ENCODE measurements at regions not wholly inside any gene's neighbourhood (a gene's known extent, or its start where the extent isn't known, plus 50 kb on each side); places are given as distances from the start of the nearest gene placed in this dataset.

DNA sequence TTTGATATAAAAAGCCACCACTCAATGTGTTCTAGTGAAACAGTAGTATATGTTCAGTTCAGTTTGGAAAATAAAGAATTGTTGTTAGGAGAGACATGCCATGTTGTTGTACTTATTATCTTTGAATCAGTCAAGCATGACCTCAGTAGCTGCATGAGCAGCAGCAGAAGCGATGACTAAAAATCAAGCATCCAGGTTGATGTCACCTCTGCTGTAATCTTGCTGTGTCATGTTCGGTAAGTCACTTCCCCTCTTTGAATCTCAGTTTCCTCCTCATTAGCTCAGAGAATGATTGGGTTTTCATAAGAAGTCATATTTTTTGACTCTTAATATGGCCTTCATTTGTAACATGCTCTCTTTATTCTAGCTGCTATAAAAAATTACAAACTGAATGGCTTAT lies 428.4 kb upstream of the B3GALT2 start:
- peak; percentile 12 for DNase-seq

DNA sequence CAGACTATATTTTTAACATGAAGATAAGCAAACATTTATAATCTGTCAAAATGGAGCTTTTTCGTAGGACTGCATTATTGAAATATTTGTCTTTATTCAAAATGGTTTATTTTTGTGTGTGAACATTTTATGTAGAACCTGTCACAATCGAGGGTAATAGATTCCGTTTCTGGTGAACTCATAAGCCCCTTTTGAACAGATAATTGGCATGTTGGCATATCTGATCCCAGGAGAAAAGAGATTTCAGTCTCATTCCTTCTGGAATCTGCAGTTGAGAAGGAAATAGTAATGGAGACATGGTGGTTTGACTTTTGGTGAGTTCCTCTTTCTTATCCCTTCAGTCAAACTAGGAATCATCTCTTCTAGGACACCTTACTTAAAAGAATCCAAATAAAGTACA lies 427.9 kb upstream of the B3GALT2 start:
- DNase-seq: no peak

DNA sequence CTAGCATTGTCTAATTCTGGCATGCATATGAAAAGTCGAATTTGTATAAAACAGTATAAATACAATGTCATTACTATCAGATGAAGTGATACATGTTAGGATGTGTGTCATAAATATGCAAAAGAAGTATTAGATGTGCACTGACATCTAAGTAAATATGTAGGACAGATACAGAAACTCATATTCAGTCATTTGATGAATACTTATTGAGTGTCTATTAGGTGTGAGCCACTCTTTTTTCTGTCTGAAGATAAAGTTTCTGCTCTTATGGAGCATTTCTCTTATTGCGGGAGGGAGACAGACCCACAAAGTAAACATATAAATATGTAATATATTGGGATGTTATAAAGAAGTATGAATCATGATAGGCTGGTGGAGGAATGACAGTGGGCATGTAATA lies 426.6 kb upstream of the B3GALT2 start:
- no peak for DNase-seq

DNA sequence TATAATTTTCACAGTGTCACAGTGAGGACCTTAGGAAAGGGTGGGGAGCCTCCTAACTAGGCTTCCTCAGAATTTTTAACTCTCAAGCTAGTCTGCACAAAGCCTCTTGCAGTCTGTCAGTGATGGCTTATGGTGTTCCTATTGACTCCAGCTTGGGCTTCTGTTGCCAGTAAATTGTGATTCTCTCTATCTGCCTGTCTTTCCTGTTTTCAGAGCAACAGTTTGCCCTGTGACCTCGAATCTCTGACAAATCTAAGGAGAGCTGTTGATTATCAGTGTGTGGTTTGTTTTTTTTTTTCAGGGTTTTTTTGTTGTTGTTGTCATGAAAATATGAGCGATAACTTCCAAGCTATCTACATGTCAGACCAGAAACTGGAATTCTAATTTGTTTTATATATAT lies 423.2 kb upstream of the B3GALT2 start:
- DNase-seq: no peak

DNA sequence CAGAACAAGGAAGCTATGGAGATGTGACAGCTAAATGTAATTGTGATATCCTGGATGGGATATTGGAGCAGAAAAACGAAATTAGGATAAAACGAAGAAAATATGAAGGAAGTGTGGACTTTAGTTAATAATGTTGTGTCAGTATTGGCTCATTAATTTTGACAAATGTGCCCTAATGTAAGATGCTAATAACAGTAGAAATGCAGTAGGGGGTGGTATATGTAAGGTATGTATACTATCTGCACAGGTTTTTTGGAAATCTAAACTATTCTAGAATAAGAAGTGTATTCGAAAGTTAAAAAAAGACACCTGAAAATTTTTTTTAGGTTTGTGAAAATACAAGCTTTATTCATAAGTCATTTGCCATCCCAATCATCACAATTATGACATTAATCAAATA lies 421.4 kb upstream of the B3GALT2 start:
- DNase-seq: no peak

DNA sequence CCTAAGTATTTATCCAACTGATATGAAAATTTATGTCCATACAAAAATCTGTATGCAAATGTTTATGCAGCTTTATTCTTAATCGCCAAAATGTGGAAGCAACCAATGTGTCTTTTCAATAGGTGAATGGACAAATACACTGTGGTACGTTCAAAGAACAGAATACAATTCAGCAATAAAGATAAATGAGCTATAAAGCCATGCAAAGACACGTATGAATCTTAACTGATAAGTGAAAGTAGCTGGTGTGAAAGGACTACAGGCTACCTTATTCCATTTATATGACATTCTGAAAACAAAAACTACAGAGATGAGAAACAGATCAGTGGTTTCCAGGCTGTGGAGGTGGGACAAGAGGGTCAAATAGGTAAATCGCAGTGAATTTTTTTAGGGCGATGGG lies 419.6 kb upstream of the B3GALT2 start:
- DNase-seq: no peak

DNA sequence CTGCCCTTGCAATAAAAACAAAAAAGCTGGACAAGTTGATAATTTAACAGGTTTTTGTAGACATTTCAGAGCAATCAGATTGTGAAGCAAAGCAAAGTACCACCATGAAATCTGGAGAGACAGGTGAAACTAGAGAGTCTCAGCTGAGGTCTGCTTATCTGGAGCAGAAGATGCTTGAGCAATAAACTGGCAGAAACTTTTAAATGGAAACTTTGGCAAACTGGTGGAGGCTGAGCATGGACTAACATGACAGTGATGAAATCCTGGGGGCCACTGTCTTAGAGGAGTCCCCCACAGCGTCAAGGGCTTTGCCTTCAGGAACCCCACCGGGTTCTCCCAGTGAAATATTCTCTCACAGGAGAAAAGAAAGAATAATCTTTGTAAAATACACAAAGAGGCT lies 416.3 kb upstream of the B3GALT2 start:
- no peak for DNase-seq

DNA sequence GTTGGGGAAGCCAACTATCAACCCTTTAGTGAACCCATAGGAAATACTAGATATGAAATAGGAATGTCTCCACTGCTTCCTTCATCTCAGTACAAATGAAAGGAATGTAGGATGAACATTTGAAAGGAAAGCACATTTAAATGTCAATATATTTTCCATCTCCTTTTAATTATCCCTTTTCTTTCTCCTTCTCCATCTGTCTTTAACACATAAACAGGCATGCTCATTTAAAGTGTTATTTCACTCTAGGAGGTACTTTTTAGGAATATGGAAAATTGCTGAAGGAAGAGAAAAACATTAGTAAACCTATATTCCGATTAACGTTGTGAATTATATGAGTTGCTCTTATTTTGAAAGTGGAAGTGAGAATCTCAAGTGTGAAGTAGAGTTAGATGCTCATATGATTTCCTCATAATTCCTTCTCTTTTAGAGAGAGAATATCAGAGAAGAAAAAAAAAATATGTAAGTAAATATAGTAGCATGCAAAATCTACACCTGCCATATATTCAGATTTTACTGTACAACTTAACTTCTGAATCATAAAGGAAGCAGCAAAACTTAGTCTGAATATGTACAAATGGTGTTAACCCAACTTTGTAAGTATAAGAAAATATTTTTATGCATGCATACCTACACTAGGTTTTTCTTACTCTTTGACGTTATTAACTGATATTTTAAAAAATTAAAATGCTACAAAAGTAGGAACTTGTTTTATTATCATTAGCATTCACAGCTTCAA lies 406.9 kb upstream of the B3GALT2 start:
- DNase-seq: no peak

DNA sequence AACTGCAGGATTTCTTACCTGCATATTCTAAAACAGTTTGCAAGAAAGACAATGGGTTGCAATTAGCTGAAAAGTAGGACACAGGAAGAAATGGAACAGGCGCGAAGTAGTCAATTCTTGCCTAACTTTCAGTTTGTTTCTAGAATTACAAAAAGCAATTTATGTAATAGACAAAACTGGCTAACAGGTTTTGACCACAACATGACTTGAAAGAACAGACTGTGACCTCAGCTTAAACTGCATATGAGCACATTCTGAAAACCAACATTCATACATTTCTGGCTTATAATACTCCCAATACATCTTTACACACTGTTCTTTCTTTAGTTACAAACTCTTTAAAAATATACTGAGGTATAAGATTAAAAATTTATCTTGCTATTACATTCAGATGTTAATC lies 405.9 kb upstream of the B3GALT2 start:
- no peak for DNase-seq

DNA sequence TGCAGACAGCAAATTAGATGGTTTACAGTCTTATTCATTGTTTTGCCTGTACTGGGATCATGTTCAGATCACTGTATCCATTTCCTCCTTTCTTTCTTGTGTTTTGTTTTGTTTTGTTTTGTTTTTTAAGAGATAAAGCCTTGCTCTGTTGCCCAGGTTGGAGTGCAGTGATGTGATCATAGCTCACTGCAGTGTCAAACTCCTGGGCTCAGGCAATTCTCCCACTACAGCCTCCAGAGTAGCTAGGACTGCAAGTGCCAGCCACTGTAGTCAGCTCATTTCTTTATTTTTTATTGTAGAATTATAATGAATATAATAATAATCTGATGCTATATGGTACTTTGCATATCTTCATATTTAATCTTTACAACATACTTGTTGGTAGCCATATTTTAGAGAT lies 403.7 kb upstream of the B3GALT2 start:
- DNase-seq: no peak

DNA sequence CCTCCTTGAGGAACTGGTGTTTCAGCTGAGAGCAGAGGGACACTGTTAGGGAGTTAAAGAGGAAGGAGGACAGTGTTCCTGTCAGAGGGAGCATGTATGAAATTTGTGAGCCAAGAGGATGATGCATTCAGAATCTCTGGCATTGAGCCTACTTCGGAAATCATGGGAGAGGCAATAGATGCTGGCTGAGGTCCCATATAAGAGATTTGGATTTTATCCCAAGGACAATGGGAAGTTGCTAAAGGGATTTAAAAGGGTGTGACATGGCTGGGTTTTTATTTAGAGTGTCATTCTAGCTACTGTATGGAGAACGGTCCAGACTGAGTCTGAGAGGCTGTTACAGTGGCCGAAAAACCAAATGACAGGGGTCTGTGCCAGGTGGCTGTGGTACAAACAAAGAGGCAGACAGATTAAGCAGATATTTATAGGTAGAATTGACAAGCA lies 403.2 kb upstream of the B3GALT2 start:
- DNase-seq: peak; percentile 9

DNA sequence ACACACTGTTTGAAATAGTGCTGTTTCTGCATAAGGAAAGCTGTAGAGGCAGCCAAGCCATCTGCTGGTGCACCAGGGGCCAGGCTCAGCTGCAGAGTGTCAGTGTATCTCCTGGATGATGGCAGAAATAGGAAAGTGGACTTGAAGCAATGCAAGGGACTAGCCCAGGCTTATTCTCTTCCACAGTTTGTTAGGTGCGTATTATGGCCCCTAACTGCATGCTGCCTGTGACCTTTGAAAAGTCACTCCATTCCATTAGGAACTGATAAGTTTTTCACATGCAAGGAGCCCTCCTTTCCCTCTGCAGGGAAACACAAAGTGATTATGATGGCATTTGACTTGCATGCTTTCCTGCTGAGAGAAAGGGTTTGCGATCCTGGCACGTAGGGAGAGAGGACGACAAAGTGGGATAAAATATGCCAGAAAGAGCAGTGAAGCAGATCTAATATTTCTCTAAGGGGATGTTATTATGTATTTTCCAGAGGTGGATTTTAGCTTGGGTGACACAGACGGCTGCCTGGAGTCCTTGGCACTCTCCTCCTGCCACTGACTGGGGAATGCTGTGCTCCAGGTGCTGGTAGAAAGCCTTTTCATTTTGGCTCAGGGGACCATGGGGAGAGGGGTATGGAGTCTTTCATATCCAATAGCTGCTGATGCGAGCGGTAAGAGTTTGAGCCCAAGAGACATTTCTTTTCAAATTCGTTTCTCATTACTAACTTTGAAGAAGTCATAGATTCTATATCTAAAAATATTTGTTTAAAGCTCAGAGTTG lies 402.1 kb upstream of the B3GALT2 start:
- DNase-seq: peak; percentile 10

DNA sequence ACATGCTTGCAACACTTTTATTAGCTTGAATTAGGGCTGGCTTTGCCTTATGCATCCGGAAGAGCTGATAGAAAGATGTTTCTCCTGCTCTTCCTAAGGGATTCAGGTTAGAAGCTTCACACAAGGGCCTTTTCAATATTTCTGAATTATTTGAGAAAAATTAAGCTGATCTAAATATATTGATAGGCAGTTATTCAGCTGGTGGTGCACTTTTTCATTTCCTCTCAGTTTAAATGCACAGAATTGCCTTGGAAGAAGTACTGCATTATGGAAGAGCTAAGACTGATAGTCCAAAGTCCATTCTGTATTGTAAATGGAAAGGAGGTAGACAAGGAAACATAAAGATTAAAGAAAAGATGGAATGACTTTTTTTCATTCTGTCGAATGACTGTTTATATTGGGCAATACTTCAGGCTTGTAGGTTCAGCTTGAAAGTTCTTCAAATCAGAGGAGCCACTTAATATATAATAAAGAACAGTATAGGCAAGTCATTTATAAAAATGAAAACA lies 398.4 kb upstream of the B3GALT2 start:
- DNase-seq: no peak

DNA sequence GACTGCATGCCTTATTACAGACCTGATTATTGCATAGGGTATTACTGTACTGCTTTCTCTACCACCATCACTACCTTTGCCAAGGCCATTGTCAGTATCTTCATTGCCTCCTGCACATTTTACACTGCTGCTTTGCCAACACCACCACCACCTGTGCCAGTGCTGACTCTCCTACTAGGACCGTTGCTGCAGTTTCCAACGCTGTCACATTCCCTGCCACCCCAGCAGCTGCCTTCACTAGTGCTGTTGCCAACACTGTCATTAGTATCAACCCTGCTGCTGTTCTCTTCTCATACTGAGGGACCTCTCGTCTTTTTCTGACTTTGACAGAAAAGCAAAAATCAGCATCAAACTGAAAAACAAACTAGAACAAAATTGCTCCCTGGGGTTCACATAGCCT lies 394.9 kb upstream of the B3GALT2 start:
- no peak for DNase-seq

DNA sequence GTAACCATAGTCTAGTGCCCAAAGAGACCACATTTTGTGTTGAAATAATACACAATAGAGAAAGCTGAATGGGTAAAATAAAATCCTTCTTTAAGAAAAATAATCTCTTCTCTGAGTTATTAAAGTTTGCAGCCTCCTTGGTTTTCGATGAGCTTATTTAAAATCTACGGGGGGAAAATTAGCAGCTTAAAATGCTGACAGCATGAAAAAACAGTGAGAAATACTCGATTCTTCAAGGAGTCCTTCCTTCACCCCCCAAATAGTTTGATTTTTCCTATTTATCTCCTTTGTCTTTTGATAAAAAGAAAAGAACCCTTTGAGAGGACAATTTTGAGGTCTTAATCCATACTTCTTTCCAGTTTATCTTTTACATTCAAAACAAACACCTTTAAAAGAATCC lies 394.0 kb upstream of the B3GALT2 start:
- no peak for DNase-seq

DNA sequence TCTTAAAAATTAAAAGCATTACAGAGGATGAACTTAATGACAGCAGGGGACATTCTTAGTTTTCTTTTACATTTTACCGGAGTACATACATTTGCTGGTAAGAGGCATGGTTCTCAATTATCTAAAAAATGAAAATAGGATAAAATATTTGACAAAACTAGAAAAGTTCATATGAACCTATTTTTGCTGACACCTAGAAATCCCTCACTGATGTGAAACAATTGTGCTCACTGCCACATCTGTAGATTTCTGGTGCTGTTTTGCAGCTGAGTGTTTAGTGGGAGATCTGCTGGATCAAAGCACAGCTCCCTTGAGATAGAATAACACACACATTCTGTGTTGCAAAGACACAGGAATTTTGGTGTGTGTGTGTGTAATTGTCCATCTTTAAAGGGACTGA lies 392.9 kb upstream of the B3GALT2 start:
- no peak for DNase-seq

DNA sequence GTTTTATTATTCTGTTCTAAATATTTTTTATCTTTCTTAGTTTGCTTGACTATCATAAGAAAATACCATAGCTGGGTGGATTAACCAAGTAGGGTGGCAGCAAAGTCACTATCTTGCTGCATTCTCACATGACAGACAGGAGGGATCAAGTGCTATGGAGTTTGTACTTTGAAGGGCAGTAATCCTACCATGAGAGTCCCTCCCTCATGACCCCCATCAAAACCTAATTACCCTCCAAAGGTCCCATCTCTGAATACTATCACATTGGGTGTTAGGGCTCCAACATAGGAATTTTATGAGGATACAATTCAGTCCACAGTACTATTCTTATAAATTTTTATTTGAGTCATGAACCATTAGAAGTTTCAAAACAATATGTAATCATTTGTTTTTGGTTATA lies 388.5 kb upstream of the B3GALT2 start:
- DNase-seq: no peak

DNA sequence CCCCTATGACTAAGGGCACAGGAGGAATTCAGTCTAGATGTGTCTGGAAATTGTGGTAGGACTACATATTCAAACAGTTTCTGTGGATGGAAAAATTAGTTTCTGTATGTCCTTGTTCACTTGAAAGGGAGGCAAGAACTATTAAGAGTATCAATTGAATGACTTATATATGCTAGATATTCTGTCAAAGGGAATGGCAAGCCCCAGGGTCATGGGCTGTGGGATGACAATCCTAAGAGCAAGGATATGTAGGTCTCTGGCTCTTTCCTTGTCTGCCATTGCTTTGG lies 383.5 kb upstream of the B3GALT2 start:
- DNase-seq: no peak

DNA sequence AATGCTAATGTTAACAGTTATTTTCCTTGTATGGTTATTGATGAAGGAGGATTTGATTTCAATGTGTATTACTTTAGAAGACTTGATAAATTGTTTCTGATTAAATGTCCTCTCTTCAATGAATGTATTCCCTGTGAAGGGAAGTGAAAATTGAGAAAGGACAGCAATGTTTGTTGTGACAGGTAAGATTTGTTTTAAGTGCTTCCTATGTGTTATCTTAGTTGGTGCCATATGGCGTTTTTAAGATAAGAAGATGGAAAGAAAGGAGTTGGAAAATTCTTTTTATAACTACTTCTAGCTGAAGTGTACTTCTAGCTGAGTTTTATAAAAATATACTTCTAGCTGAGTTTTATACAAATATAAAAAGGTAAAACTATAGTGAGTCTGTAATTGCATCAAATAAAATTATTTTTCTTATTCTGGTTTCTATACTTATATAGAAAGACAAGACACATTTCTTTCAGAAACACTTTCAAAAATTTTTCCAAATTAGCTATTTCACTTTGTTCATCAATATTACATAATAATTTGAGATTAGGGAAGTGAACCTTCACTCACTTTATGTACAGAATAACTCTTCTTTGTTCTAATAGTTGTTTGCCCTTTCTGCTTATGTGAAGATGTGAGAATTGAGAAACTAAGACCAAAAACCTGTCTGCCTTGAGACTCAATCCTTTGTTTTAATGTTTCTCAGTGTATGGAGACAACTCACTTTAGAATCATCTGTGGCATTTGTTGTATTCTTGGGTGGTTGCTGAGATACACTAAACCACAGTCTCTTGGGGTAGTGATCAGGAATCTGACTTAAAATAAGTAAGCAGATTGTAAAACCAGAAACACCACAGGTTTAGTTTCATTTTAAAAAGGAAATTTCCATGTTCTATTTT lies 382.9 kb upstream of the B3GALT2 start:
- no peak for DNase-seq

DNA sequence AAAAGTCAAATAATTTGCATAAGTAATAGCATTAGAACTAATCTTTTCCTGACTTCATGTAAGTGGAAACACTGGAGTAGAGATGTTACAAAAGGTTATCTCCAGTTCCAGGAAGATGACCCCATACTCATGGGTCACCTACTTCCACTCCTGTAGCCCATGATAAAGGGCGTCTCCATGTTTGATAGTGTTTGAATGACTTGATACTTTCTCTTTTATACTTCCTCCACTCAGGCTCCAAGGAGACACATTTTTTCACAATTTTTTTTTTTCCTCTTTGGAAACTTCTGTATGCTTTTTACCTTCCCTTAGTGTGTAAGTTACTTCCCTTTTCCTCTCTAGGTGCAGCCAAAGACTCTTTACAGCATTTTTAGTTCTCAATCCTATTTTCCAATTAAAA lies 382.1 kb upstream of the B3GALT2 start:
- no peak for DNase-seq

DNA sequence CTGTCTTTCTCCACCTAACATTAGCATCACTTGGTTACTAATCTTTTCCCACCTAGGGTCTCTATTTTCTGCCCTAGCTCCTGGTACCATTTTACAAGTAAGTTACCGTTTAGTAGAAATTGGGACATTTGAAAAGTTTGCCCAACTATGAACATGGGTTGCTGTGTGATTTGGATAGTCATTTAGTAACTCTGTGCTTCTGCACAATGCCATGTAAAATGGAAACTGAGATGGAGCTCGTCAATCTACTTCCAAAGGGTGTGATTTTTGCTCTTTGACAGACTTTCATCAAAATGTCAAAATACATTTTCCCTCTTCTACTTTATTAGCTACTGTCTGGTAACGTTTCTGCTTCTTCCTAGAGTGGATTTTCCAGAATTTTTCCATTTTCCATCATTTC lies 381.5 kb upstream of the B3GALT2 start:
- no peak for DNase-seq

DNA sequence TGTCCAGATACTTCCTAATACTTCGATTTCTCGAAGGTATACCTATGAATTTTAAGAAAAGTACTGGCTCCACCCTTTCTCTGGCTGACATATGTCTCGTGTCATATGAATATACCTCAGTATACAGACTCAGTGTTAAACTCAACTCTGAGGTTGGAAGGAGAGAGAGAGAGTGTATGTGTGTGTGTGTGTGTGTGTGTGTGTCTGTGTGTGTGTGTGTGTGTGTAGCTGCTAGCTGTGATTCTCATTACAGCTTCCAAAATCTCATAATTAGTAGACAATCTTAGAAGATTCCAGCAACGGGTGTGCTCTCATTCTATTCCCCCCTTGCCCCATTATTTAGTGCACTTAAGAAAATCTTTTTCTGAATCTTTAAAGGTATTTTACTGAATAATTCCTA lies 380.3 kb upstream of the B3GALT2 start:
- DNase-seq: no peak

DNA sequence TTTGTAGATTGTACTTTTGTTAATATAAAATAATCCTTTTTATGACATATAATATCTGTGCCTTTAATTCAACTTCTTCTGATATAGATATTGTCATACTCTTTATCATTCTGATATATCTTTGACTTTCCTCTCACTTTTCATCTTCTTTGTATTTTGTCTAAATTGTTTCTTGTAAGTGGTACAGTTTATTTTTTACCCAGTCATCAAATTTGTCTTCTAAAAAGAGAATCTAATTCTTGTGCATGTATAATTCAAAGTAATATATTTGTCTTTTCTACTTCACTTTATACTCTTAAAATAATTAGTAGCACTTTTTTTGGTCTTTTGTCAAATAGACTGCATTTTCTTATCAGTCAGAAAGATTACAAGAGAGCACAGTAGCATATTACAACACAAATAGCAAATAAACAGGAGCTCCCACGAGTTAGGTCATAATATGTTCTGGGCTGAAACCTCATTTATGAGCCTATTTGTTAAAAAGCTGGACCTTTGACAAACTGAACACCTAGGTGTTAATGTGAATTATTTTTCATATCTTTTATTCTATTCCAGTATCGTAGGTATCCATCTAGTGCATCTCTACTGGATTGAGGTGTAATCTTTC lies 379.7 kb upstream of the B3GALT2 start:
- DNase-seq: no peak
